ENCODE measurements at regions not wholly inside any gene's neighbourhood (a gene's known extent, or its start where the extent isn't known, plus 50 kb on each side); places are given as distances from the start of the nearest gene placed in this dataset.

GRCh38 chr4:53866055-53866454 is 198.3 kb downstream of the CHIC2 start:
- H3K4me1 Mint-ChIP-seq (ENCODE audit: unreplicated experiment): peaks cover 41% of the 10 kb centered on the region
- H3K9me3 Mint-ChIP-seq: peaks cover 5% of the 10 kb centered on the region
- H3K36me3 Mint-ChIP-seq: no peaks in the 10 kb centered on the region
- peaks cover 4% of the 10 kb centered on the region for H3K27me3 Mint-ChIP-seq
- TF ChIP-seq CTCF (conservative IDR thresholded peaks at IDR 0.05): no peak
- H3K4me3 Mint-ChIP-seq: no peak overlapping the region
- DNase-seq (ENCODE audit: extremely low spot score, unreplicated experiment): no peak
- H3K27ac Mint-ChIP-seq: no peak overlapping the region

GRCh38 chr4:53865054-53865453 is 199.4 kb downstream of the CHIC2 start:
- Mint-ChIP-seq H3K36me3 (no peaks in the 10 kb centered on the region), H3K27me3 (peaks cover 4% of the 10 kb centered on the region), H3K4me3 (no peak overlapping the region), H3K9me3 (peaks cover 5% of the 10 kb centered on the region), H3K4me1 (ENCODE audit: unreplicated experiment) (peaks cover 41% of the 10 kb centered on the region), H3K27ac (no peak overlapping the region)
- no peak for DNase-seq (ENCODE audit: extremely low spot score, unreplicated experiment)
- no peak for TF ChIP-seq CTCF (conservative IDR thresholded peaks at IDR 0.05)

- no peak overlapping the region for H3K27ac Mint-ChIP-seq
- peaks cover 4% of the 10 kb centered on the region for H3K27me3 Mint-ChIP-seq
- TF ChIP-seq CTCF (conservative IDR thresholded peaks at IDR 0.05): no peak
- peaks cover 9% of the 10 kb centered on the region for H3K9me3 Mint-ChIP-seq
- H3K4me1 Mint-ChIP-seq (ENCODE audit: unreplicated experiment): peaks cover 41% of the 10 kb centered on the region
- H3K36me3 Mint-ChIP-seq: no peaks in the 10 kb centered on the region
- DNase-seq (ENCODE audit: extremely low spot score, unreplicated experiment): no peak
- no peak overlapping the region for H3K4me3 Mint-ChIP-seq
Measured at GRCh38 chr4:53863736-53864365, 200.6 kb downstream of the CHIC2 start.

DNA sequence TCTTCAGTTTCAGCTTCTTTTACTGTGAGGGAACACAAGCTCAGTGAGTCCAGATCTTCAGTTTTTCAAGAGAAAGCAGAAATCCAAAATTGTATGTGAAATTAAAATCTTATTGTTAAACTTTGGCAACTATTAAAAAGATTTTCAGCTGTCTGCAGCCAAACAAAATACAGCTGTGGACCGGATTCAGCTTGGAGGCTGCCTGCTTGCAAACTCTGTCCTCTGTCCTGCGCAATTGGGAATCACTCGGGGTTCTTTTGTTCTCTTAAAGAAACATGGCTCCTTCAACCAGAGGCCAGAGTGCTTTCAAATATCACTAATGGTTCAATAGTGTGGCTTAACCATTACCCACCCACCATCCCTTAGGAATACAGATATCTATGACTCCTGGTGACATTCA is 201.2 kb downstream of the CHIC2 start:
- no peak for TF ChIP-seq CTCF (conservative IDR thresholded peaks at IDR 0.05)
- no peak for DNase-seq (ENCODE audit: extremely low spot score, unreplicated experiment)
- Mint-ChIP-seq H3K36me3 (no peaks in the 10 kb centered on the region), H3K27ac (peak overlapping the region; percentile 3), H3K4me3 (no peak overlapping the region), H3K9me3 (peaks cover 9% of the 10 kb centered on the region), H3K27me3 (peaks cover 4% of the 10 kb centered on the region), H3K4me1 (ENCODE audit: unreplicated experiment) (peaks cover 41% of the 10 kb centered on the region)

DNA sequence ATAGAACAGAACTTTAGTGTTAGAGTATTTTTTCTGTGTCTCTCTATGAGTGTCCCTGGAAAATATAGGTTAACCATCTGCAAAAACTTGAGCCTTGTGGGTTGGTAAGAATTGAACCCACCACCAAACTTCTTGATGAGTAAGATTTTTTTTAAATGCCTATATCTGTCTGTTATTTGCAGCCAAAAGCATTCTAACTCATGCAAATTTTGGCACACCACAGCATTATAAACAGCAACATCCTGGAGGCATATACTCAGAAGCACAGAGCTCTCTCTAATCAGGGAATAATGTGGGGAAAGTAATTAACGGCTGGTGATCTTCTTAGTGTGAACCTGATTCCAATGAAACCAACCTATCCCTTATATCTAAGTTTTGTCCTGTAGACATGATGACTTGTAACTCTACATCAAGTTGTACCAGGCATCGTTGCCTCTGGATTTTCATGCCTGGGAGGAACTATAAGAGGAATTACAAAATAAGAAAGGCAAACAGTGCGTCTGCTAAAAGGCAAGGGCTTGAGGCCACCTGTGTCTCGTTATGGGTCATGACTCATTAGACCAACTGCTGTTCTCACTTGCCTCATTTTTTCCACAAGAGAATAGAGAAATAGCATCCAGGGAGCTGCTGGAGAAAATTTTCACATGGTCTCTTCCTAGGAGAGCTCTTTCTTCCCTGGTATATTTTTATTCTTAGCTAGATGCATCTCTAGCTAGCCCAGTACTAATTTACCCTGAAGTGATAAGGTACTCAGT is 202.4 kb downstream of the CHIC2 start:
- DNase-seq (ENCODE audit: extremely low spot score, unreplicated experiment): no peak
- H3K9me3 Mint-ChIP-seq: peaks cover 9% of the 10 kb centered on the region
- H3K36me3 Mint-ChIP-seq: no peaks in the 10 kb centered on the region
- no peak overlapping the region for H3K27ac Mint-ChIP-seq
- no peak for TF ChIP-seq CTCF (conservative IDR thresholded peaks at IDR 0.05)
- H3K27me3 Mint-ChIP-seq: peaks cover 4% of the 10 kb centered on the region
- H3K4me3 Mint-ChIP-seq: no peak overlapping the region
- peaks cover 41% of the 10 kb centered on the region for H3K4me1 Mint-ChIP-seq (ENCODE audit: unreplicated experiment)
